Kidney glomerular epithelial cell (primary cell): ENCODE measurements at regions not wholly inside any gene's neighbourhood (a gene's known extent, or its start where the extent isn't known, plus 50 kb on each side); places are given as distances from the start of the nearest gene placed in this dataset.
A peak's percentile ranks its signal among the peaks of the same experiment; 100 is the strongest.

ENCODE experiments used
- DNase-seq: peaks from one replicate; lab custom pipeline; 2025; lab: John Stamatoyannopoulos, UW

DNA sequence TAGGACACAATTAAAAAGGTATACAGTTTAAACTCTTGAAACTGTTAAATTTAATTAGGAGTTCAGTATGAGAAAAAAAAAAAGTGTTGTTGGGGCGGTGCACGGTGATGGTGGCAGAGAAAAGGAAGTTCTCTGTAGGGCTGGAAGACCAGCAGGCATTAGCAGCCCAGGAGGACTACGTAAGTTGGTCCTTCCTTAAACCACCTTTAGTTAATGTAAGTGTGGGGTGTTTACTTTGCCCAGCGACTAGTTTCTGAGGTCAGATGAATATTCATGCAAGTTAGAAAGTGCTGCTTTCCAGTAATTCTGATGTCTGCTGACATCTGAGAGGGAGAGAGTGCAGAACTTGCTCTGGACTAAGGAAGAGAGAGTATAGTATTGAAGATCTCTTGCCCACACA is 54.9 kb downstream of the NKX2-1 start:
- no peak for DNase-seq

DNA sequence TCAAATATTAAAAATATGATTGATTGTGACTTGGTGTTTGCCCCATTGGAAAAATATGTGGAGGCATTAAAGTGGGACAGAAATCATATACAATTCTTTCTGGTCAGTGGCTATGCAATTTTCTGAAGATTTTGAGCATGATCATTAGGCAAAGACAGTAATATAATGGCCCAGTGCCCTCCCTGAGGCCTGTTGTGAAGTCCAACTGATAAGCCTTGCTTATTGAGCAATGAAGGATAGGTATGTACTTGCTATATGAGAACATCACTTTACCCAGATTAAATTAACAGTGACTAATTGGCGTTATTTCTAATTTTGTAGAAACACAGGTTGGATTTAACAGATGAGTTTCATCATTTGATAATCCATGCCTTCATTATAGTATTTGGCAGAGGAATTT is 57.1 kb downstream of the NKX2-1 start:
- DNase-seq = no peak

DNA sequence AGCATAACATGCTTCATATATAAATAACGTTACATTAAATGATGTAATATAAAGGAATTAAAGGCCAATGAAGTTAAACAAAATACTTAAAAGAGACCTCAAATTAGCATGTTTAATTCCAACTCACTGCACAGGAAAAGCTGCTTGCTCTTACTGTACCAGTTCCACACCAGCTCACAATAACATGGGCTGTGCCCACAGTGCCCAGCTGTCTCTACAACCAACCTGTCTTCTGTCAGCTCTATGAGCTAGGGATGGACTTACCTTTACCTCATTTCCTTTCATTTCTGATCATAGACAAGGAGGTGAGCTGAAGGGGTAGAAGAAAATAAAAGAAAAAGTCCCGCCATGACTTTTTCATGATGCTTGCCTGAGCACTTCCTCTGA is 64.8 kb downstream of the NKX2-1 start:
- no peak for DNase-seq

DNA sequence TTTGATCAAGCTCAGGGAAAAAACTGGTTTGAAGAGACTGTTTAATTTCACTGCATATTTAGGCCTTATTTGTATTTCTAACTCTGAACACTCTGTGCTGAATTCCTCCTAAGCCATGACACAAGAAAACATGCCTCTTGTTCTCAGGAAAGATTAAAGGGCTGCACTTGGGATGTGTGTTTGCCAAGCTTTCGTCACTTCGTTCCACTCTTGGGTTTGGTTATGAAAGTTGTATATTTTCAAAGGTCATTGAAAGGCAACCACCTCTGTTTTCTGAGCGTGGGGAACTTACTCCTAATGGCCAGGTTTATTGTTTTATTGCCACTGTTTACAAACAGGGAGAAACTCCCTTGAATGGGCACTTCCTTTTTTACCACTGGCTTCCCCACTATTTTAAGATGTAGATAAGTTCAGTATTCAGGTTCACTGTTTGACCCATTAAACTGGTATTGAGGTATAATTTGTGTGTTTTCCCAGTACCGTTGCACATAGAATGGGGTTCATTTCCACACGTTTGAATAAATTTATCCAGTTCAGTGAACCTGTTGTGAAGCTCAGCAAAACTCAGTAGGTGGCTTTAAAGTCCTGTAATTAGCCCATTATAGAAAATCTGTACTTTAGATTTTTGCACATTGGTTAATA is 65.3 kb downstream of the NKX2-1 start:
- DNase-seq = no peak

DNA sequence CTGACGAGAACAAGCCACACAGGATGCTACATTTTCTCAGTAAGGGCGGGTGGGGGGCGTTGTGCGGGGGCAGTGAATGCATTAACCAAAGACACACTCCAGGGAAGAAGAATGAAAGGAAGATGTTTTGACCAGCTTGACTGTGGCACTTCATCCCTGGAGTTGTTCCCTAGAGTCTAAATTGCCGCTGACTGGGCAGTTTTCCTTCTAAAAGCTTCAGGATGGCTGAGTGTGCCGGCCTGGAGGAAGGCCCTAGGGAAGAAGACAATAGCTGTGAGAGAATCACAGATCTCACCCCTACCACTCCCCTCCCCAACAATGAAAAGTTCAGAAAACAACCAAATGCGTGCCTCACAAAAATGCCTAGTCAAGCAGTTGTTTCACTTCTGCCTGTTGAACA is 67.2 kb downstream of the NKX2-1 start:
- no peak for DNase-seq

DNA sequence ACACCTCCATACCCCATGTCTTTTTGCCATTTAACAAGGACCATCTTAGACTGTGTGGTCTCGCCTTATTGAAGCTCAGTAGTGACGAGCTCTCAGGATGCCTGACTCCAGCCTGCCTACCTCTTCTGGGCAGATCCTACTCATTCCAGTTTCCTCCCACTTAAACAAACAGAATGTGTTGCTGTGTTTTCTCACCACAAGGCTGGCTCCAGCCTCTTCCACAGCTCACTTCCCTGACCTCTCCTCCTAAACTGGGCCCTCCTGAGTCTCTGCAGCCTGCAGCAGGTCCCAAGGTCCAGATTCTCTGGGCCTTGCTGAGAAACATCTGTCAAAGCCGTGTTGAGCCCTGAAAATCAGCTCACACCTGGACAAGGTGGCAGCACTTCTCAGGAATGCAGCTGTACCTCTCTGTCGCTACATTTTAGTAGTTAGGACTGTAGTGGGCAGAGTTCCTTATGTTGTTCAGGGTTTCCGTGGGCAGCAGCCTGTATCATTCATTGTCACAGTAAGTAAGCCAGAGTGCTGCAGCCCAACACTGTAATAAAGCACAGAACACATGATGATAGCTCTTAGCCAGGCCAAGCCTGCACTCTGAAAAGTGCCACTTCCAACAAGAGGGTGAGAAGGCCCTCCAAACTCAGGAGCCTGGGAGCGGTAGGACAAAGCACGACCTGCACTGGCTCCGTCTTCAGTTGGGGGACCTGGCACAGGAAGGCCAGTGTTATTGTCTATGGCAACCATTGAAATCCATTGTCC is 68.5 kb downstream of the NKX2-1 start:
- peak; percentile 45 for DNase-seq

DNA sequence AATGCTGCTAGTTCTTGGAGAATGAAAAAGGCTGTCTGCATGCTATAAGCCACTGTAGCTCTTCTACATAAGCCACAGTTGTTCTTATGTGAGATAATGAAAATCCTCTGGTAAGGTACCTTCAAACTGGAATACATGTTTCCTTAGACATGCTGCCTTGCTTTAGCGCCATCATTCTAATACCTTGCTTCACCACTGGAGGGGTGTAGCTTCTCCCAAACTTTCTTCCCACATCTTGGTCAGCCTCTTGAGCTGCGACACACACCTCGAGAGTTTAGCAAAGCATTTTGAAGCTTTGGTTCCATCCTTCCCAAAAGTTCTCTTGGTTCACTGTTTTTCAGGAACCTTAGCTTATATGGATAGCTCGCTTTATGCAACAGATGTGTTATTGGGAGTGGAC is 69.5 kb downstream of the NKX2-1 start:
- DNase-seq = no peak

DNA sequence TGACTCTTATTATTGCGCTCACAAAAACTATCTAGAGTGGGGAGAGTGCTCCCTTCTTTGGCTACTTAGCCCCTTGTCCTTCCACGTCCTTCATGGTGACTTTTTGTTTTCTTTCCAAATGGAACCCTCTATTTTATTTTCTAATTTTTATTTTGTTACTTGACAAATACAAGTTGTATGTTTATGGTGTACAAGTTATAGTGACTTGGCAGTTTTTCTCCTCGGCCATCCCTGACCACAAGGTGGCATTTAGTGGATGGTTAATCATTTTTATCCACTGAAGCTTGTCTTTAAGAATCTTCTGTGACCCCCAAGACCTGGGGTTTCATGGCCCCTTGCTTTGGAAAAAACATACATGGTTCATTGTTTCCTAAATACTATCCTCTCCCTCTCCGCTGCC is 70.1 kb downstream of the NKX2-1 start:
- no peak for DNase-seq

DNA sequence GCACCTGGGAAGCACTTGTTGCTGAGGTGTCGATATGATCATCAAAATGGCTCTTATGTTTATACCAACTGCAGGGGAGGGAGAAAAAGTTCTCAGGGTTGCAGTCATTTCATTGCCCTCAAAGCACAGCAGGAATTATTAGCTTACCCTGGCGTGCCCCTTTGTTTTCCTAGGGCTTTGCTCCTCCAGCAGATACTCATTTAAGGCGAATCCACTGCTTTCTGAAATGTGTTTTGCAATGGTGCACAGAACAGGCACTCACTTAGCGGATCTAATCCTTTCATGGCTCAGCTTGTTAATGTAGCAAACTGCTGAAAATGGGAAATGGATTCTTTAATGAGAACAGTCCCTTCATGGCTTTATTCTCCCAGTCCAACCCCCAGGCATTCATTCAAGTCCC is 76.7 kb downstream of the NKX2-1 start:
- DNase-seq = no peak

DNA sequence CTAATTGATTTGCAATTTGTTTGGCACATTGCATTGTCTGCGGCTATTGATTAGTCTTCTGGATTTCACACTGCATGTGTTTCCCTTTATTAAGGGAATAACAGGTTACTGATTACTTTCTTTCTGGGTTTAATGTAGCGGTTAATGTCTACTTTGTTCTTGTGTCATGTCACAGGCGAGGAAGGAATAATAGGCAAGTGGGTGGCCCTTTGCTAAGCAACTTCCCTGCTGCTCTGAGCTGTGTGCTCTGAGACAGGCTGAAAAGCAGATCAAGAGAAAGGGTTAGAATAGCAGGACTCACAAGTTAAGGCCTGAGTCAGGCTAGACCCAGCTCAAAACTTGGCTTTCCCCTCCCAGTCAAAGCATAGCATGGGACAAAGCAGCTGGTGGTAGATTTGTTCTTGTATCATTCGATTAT is 77.2 kb downstream of the NKX2-1 start:
- no peak for DNase-seq

DNA sequence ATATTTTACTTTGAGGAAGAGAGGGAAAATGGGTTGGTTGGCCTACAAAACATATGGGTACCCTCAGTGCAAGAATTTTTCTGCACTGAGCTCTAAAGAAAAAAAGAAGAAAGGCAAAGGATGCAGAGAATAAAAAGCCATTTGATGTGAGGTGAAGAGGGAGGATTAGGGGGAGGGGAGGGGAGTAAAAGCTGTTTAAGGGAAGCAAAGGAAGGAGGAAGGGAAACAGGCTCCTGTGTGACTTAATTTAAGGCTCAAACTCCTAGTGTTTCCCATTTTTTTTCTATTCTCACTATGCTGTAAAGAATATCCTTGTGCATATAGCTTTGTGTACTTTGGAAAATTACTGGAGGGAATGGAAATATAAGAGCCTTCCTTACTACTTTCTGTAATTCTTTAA is 78.7 kb downstream of the NKX2-1 start:
- no peak for DNase-seq

DNA sequence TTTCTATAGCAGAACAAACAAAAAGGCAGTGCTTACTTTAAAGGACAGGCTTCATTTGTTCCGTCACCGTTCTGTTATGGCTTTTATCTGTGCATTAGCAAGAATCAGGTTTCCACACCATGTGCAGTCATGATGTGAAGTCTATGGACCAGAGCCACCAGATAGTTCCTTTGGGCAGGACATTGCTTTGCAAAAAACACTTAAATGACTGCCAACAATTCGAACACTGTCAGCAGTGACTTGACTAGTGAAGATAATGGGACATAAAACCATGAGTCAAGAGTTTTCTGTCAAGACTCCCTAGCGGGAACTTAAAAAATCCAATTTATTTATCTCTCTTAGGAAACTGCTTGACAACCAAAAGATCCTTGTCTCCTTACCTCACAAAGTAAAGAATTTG is 80.3 kb downstream of the NKX2-1 start:
- no peak for DNase-seq

DNA sequence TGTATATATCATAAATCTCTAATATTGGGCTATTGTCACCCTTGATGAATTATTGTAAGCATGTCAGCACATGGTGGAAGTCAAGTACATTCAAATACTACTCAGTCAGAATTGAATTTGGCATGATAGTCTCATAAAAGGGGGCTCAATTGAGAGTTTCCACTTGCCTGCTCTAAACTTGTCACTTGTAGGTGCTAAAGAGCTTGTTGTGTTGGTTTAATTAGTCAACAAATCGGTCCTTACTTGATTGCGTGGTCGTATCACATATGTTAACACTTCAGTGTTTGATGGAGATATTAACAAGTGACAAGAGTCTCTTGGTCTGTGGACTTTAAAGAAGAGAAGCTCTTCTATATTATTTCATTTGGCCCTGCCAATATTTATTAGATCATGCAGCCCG is 81.1 kb downstream of the NKX2-1 start:
- no peak for DNase-seq

DNA sequence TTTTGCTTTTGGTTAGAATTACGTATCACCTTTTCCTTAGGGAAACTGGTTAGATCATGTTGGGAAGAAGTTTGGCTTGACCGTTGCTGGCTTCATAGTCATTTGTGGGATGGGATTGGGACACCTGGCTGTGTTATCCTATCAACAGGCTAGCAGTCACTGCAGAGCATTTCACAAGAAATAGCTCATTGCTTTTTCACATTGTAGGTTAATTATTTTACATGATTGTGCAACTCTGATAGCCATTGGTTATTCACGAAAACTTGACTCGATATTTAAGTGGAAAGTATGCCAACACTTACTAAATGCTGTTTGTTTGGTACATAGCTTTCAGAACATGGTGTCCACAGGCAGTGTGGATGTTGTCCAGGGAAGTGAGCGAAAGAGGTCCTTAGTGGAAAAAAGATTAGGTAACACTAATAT is 89.4 kb downstream of the NKX2-1 start:
- no peak for DNase-seq

DNA sequence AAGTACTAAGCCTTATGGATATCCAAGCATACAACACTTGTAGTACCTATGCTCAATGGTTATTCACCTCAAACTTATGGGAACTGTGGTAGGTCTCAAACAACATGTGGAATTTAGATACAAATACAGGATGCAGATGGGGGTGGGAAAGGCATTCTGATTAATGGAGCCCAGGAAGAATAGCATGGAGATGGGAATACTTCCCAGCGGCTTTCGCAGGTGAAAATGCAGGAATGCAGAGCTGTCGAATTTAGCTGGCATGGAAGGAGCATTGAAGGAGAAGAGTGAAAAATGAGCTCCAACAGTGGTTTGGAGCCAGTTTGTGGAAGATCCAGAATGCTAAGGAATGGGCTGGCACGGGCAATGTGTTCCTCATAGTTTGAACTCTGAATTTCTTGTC is 89.9 kb downstream of the NKX2-1 start:
- no peak for DNase-seq

DNA sequence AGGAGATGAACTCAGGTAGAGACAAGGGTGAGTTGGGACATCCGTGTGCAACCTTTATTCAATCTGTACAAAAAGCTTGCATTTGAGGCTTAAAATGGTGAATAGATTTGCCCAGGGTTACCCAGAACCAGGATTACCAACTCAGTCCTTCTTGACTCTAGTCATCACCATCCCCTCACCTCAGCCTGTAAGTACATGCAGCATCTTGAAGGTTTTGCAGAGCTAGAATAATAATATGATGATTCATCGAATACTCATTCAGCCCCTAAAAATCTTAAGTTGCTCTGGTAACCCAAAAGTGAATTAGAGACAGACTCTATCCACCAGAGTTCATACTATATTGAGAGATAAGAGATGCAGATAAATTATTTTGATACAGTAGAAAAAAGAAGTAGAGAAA is 90.3 kb downstream of the NKX2-1 start:
- no peak for DNase-seq

DNA sequence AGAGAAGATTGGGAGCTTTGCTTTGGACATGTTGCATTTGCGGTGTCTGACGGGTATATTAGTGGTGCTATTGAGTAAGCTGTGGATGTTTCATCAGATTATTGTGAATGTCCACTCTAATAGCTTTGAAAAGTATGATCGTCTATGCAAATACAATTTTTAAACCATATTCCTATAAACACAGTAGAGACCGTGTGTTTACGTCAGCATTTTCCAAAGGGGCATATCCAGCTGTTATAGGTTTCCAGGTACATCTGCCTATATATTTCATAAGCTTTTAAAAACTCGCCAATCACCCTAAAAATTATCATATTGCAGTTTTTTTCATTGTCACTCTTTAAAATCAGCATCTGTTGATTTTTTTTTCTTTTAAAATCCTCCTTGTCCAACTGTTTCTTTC is 91.7 kb downstream of the NKX2-1 start:
- DNase-seq = no peak

DNA sequence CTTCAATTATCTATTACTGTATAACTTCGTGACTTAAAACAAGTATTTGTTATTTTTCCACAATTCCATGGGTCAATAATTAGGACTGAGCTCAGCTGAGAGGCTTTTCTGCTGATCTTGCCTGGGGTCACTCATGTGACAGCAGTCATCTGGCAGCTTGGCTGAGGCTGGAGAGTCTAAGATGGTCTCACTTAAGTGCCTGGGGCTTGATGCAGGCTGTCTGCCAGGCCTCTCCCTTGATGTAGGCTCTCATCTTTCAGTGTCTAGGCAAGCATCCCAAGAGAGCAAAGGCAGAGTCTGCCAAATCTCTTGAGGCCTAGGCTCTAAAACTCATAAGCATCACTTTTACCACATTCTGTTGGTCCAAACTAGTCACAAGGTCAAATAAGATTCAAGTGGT is 93.2 kb downstream of the NKX2-1 start:
- no peak for DNase-seq

DNA sequence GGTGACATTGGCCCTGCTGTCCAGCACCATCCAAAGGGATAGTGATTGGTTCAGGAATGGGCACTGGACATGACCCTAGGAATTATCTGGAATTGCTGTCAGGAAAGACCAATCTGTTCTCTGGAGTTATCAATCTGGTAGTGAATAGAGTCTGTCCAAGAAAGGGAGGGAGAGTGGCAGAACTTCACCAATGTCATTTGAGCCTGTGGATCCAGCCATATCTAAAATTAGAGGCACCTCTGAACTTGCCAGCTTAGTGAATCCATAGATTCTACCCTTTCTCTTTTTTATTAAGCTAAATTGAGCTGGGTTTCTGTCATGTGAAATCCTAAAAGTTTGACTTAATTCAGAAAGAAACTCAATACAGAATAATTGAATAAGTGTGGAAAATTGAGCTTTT is 93.9 kb downstream of the NKX2-1 start:
- no peak for DNase-seq

DNA sequence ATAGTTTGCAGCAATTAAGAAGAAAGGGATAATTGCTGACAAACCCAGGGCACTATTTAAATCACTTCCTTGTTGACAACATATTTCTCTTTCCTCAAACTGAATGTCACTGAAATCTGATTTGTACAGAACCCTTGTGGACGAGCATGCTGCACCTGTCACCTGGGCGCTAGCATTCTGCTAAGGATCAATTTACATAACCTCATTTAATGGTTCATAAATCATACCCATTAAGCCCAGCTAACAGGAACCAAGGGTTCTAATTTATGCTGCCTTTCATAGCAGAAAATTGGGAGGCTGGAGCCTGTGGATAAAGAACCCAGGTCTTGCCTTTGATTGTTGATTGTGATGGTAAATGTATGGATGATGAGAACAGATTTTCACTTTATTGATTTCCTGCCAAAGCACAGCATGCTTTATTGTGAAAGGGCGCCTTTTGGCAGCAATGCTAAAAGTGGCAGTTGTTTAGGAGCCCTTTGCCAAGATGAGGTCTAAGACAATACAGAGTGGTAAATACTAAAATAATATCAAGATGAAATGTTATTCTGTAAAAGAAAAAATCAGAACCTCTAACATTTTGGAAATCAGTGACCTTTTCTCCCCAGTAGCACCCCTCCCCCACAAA is 95.4 kb downstream of the NKX2-1 start:
- no peak for DNase-seq

DNA sequence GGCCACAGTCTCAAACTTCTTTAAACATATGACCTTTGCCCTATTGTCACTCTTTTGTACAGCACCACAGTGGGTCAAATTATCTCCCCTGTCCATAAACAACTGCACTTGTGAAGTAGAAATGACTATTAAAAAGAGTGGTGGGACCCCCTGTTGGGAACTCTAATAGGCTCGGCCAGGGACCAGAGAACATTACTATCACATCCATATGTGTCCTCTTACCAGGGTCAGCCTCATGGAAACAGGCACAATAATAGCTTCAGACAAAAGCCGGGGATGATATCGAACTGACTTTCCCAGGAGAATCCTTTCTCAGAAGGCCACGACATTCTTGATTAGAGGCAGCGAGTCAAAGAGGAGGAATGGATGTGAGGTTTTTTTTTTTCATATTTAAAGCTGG is 96.6 kb downstream of the NKX2-1 start:
- no peak for DNase-seq

DNA sequence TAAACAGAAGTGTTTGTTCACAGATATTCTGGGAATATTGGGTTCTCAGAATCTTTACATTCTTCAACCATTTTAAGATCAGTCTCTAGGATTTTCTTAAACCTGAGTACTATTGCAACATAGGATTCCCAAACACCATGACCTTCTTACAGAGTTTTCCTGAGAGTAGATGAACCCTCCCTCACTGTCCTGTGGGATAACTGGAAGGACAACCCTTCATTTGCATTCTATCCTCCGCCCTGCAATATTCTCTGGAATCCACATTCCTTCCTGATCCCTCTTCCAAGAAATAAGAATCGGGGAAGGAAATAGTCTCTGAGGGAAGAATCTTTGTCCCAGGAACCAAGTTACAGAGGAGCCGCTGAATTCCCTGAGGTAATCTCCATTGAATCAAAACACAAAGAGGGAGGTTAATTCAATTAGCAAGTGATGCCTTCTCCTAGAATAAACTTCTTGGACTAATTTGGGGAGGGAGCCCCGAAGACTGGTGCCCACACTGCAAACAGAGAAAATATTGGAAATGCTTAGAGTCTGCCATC is 99.8 kb upstream of the MBIP start:
- DNase-seq = no peak

DNA sequence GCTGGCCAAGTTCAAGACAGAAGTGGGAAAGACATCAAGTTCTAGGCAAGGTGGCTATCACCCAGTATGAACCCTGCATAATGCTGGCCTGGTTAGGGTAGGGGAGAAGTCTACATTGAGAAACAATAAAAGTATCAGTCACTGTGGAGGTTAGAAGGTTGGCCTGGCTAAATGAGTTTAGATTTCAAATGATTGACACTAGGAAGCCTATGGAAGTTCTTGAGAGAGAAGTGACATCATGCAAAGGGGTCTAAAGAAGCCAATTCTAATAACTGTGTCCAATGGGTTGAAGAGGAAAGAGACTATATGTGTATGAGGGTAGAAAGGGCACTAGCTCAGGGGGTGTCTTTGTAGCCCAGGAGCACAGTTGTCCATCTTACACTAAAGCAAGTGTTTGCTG is 98.5 kb upstream of the MBIP start:
- DNase-seq = no peak
